IMR-90 (cell line): ENCODE measurements at regions not wholly inside any gene's neighbourhood (a gene's known extent, or its start where the extent isn't known, plus 50 kb on each side); places are given as distances from the start of the nearest gene placed in this dataset.

ENCODE experiments used
- ATAC-seq: fragments of 200-7000 bp; cut with Tn5 transposase; 2 replicates; pipeline ENCODE4 v1.9.1; 2020; ENCODE audit warnings: low read depth, mild to moderate bottlenecking, moderate library complexity
- BruUV-seq: library from RNA; stranded (reverse); fragments of 400-500 nt; replicated peaks from 2 replicates; lab custom pipeline; 2021; lab: Mats Ljungman, UMichigan
- CTCF ChIA-PET: fragments of 300-600 bp; formaldehyde crosslinking; extraction: SDS; loops from one replicate; lab custom pipeline; 2021; ENCODE audit warnings: antibody characterized with exemption; lab: Yijun Ruan, JAX
- POLR2A ChIA-PET: fragments of 300-600 bp; sonication (Branson Sonifier 250); formaldehyde crosslinking; loops from one replicate; lab custom pipeline; 2022; ENCODE audit warnings: antibody characterized with exemption; ENCODE audit not compliant: unreplicated experiment; lab: Charles Lee
- DNase-seq: peaks from one replicate; pipeline ENCODE4 v3.0.0; 2013
- H2AFZ ChIP-seq: replicated peaks from 2 replicates; pipeline ENCODE3; 2013; ENCODE audit warnings: low read length, mild to moderate bottlenecking; ENCODE audit not compliant: poor library complexity
- H2AK5ac ChIP-seq: 2 replicates; pipeline ENCODE4 v1.6.1; 2013; ENCODE audit warnings: low read depth, low read length, inconsistent platforms
- H2AK9ac ChIP-seq: replicated peaks from 2 replicates; pipeline ENCODE3; 2013; ENCODE audit warnings: mild to moderate bottlenecking, low read depth, low read length, moderate library complexity; ENCODE audit not compliant: poor library complexity
- H2BK120ac ChIP-seq: 2 replicates; pipeline ENCODE4 v1.6.1; 2013; ENCODE audit warnings: low read depth, low read length, inconsistent platforms
- H2BK15ac ChIP-seq: 3 replicates; pipeline ENCODE4 v1.6.1; 2013; ENCODE audit warnings: low read depth, low read length, inconsistent platforms
- H2BK20ac ChIP-seq: 2 replicates; pipeline ENCODE4 v1.6.1; 2013; ENCODE audit warnings: low read depth, mild to moderate bottlenecking, inconsistent platforms, low read length, moderate library complexity
- H2BK5ac ChIP-seq: 2 replicates; pipeline ENCODE4 v1.6.1; 2013; ENCODE audit warnings: mild to moderate bottlenecking, low read depth, low read length, inconsistent platforms; ENCODE audit not compliant: poor library complexity, severe bottlenecking
- H3K14ac ChIP-seq: replicated peaks from 2 replicates; pipeline ENCODE4 v1.6.1; 2013; ENCODE audit warnings: low read depth, low read length, inconsistent platforms
- H3K18ac ChIP-seq: 2 replicates; pipeline ENCODE4 v1.6.1; 2013; ENCODE audit warnings: low read depth, low read length, control low read depth
- H3K23ac ChIP-seq: 2 replicates; pipeline ENCODE4 v1.6.1; 2013; ENCODE audit warnings: low read depth, low read length, inconsistent platforms
- H3K27ac ChIP-seq: 2 replicates; pipeline ENCODE4 v1.5.1; 2013; ENCODE audit warnings: mild to moderate bottlenecking, control low read depth, low read length; ENCODE audit not compliant: insufficient read depth
- H3K27me3 ChIP-seq: 2 replicates; pipeline ENCODE4 v1.6.1; 2013; ENCODE audit warnings: low read length; ENCODE audit not compliant: control insufficient read depth, insufficient read depth
- H3K36me3 ChIP-seq: 2 replicates; pipeline ENCODE4 v1.6.1; 2013; ENCODE audit warnings: low read length, mixed read lengths; ENCODE audit not compliant: control insufficient read depth, insufficient read depth
- H3K4ac ChIP-seq: 2 replicates; pipeline ENCODE4 v1.6.1; 2013; ENCODE audit warnings: low read depth, low read length, inconsistent platforms
- H3K4me1 ChIP-seq: 2 replicates; pipeline ENCODE4 v1.6.1; 2013; ENCODE audit warnings: low read length, mixed read lengths; ENCODE audit not compliant: control insufficient read depth, insufficient read depth
- H3K4me2 ChIP-seq: 2 replicates; pipeline ENCODE4 v1.6.1; 2013; ENCODE audit warnings: low read depth, mild to moderate bottlenecking, control low read depth, low read length, moderate library complexity
- H3K4me3 ChIP-seq: 2 replicates; pipeline ENCODE4 v1.5.1; 2013; ENCODE audit warnings: low read depth, mild to moderate bottlenecking, control low read depth, low read length, moderate library complexity; ENCODE audit not compliant: insufficient read depth
- H3K56ac ChIP-seq: 2 replicates; pipeline ENCODE4 v1.6.1; 2013; ENCODE audit warnings: low read length, inconsistent platforms; ENCODE audit not compliant: insufficient read depth; ENCODE audit errors: extremely low read depth
- H3K79me1 ChIP-seq, 2 experiments: 2 replicates each; pipeline ENCODE4 v1.6.1; 2013; ENCODE audit warnings: low read length in 2 of 2, inconsistent platforms in 1 of 2, low read depth in 1 of 2
- H3K9ac ChIP-seq: 2 replicates; pipeline ENCODE4 v1.6.1; 2013; ENCODE audit warnings: low read depth, low read length, control low read depth
- H3K9me1 ChIP-seq: 2 replicates; pipeline ENCODE4 v1.6.1; 2013; ENCODE audit warnings: low read length, inconsistent platforms; ENCODE audit not compliant: insufficient read depth
- H3K9me3 ChIP-seq: 2 replicates; pipeline ENCODE4 v1.6.1; 2013; ENCODE audit warnings: low read length; ENCODE audit not compliant: control insufficient read depth, insufficient read depth
- H4K20me1 ChIP-seq: 2 replicates; pipeline ENCODE4 v1.6.1; 2013; ENCODE audit warnings: low read length, inconsistent platforms; ENCODE audit not compliant: insufficient read depth
- H4K5ac ChIP-seq: 2 replicates; pipeline ENCODE4 v1.6.1; 2013; ENCODE audit warnings: mild to moderate bottlenecking, low read depth, low read length, control low read depth
- H4K8ac ChIP-seq, 2 experiments: 2 replicates each; pipeline ENCODE4 v1.6.1; 2013; ENCODE audit warnings: low read depth in 2 of 2, low read length in 2 of 2, control low read depth in 1 of 2, inconsistent platforms in 1 of 2
- H4K91ac ChIP-seq: 2 replicates; pipeline ENCODE4 v1.6.1; 2013; ENCODE audit warnings: low read depth, low read length, inconsistent platforms; ENCODE audit not compliant: insufficient read depth
- CEBPB ChIP-seq: IDR thresholded peaks from 2 replicates; pipeline ENCODE4 v1.6.1; 2012; ENCODE audit warnings: low read depth, low read length, improper control_type of control experiment
- FOS ChIP-seq: fragments of 150-350 bp; IDR thresholded peaks from 2 replicates; pipeline ENCODE4 v1.6.1; 2016; ENCODE audit warnings: low read depth, low read length
- MAZ ChIP-seq: IDR thresholded peaks from 2 replicates; pipeline ENCODE4 v1.6.1; 2012; ENCODE audit warnings: low read depth, mild to moderate bottlenecking, low read length, improper control_type of control experiment, moderate library complexity, borderline replicate concordance
- POLR2A ChIP-seq: IDR thresholded peaks from 2 replicates; pipeline ENCODE4 v1.6.1; 2012; ENCODE audit warnings: mild to moderate bottlenecking, low read depth, low read length
- RAD21 ChIP-seq: IDR thresholded peaks from 2 replicates; pipeline ENCODE4 v1.6.1; 2012; ENCODE audit warnings: low read length, improper control_type of control experiment
- RCOR1 ChIP-seq: IDR thresholded peaks from 2 replicates; pipeline ENCODE4 v1.6.1; 2012; ENCODE audit warnings: mild to moderate bottlenecking, low read length, improper control_type of control experiment; ENCODE audit not compliant: insufficient replicate concordance
- WGBS, 2 experiments: methylation state at CpG; one replicate each; pipeline versions ENCODE4 v1.1.5 to v1.1.7; 2013; ENCODE audit warnings: missing lambda C conversion rate in 2 of 2; ENCODE audit not compliant: insufficient read length in 1 of 2; ENCODE audit errors: extremely low coverage in 2 of 2; 5-methylcytosine and 5-hydroxymethylcytosine counted together
- dilution Hi-C: fragments of 300-500 bp; cut with HindIII; formaldehyde crosslinking; loops from one replicate; pipeline ENCODE4 v1.14.3; 2018; ENCODE audit warnings: low sequenced_read_pairs; ENCODE audit not compliant: unreplicated experiment
- in situ Hi-C: fragments of 300-500 bp; cut with MboI; formaldehyde crosslinking; loops from 3 replicates; pipeline ENCODE4 v1.14.3; 2019; ENCODE audit warnings: low sequenced_read_pairs, inconsistent platforms, mixed read lengths
- intact Hi-C: fragments of 100-400 bp; cut with micrococcal nuclease; formaldehyde crosslinking; loops from 2 replicates; pipeline ENCODE4 v1.10.0; 2022
- TF ChIP-seq, protein P1 (sequence below): fragments of 150-350 bp; IDR thresholded peaks from 2 replicates; pipeline ENCODE4 v1.6.1; 2016; ENCODE audit warnings: low read depth, mild to moderate bottlenecking, low read length, moderate library complexity, borderline replicate concordance
- TF ChIP-seq, protein P2 (sequence below): conservative IDR thresholded peaks from 2 replicates; pipeline ENCODE4 v1.5.1; 2012; ENCODE audit warnings: mild to moderate bottlenecking, low read depth, low read length, improper control_type of control experiment

DNA sequence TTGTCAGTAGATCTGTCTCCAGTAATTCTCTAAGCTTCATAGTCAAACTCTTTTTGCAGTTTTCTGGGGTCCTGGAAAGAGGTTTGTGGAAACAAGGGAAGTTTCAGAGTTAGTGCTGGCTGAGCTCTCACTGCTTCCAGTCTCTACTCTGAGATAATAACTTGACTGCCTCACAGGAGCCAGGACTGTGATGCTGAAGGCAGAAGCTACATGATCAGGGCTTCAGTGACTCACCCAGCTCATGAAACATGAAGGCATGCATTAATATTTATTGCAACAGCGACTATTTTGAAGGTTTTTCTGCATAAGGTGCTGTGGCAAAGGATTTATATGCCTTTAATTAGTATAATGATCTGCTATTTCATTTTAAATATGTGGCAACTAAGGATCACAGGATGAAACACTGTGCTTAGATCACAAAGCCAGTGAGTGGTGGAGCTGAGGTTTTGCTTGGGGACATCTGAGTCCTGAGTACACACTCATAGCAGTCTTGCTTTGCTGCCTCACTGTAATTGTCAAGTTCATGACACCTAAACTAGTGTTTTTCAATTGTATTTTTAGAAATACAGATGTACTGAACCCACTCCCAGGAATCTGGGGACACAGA is 448.4 kb upstream of the GCFC2 start:
- no CpG with 5 or more reads among the region's 1 CpG for WGBS, 2 experiments
- POLR2A ChIA-PET: no interaction called here
- BruUV-seq: no TSS peak

More for the DNA sequence above, 448.4 kb upstream of the GCFC2 start:
- no peak overlapping the region for H3K14ac ChIP-seq
- no peaks in the 10 kb centered on the region for H3K79me1 ChIP-seq
- no peaks in the 10 kb centered on the region for H3K36me3 ChIP-seq
- H3K23ac ChIP-seq: no peak overlapping the region
- no peak overlapping the region for H2BK120ac ChIP-seq
- no peak overlapping the region for H3K4ac ChIP-seq
- no peak overlapping the region for H4K5ac ChIP-seq
- no peak overlapping the region for H2BK5ac ChIP-seq
- TF ChIP-seq FOS: no peak
- TF ChIP-seq CEBPB: no peak
- TF ChIP-seq RCOR1: no peak
- TF ChIP-seq, protein P1, sequence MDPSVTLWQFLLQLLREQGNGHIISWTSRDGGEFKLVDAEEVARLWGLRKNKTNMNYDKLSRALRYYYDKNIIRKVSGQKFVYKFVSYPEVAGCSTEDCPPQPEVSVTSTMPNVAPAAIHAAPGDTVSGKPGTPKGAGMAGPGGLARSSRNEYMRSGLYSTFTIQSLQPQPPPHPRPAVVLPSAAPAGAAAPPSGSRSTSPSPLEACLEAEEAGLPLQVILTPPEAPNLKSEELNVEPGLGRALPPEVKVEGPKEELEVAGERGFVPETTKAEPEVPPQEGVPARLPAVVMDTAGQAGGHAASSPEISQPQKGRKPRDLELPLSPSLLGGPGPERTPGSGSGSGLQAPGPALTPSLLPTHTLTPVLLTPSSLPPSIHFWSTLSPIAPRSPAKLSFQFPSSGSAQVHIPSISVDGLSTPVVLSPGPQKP: no peak
- no peak for TF ChIP-seq POLR2A
- no peak for TF ChIP-seq RAD21
- TF ChIP-seq, protein P2, sequence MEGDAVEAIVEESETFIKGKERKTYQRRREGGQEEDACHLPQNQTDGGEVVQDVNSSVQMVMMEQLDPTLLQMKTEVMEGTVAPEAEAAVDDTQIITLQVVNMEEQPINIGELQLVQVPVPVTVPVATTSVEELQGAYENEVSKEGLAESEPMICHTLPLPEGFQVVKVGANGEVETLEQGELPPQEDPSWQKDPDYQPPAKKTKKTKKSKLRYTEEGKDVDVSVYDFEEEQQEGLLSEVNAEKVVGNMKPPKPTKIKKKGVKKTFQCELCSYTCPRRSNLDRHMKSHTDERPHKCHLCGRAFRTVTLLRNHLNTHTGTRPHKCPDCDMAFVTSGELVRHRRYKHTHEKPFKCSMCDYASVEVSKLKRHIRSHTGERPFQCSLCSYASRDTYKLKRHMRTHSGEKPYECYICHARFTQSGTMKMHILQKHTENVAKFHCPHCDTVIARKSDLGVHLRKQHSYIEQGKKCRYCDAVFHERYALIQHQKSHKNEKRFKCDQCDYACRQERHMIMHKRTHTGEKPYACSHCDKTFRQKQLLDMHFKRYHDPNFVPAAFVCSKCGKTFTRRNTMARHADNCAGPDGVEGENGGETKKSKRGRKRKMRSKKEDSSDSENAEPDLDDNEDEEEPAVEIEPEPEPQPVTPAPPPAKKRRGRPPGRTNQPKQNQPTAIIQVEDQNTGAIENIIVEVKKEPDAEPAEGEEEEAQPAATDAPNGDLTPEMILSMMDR: no peak
- no peak for TF ChIP-seq MAZ
- no peak overlapping the region for H2BK20ac ChIP-seq
- ATAC-seq (0 out of 2 replicates have a peak, but pooled peaks have one; percentile 40), DNase-seq (peak; percentile 25)
- no peak overlapping the region for H4K91ac ChIP-seq
- no peaks in the 10 kb centered on the region for H4K20me1 ChIP-seq
- intact Hi-C loops (no loop called here), dilution Hi-C loops (no loop called here), in situ Hi-C loops (no loop called here)
- no peaks in the 10 kb centered on the region for H3K9me3 ChIP-seq
- no peak overlapping the region for H2BK15ac ChIP-seq
- H3K27me3 ChIP-seq: no peaks in the 10 kb centered on the region
- no peaks in the 10 kb centered on the region for H3K9me1 ChIP-seq
- no peak overlapping the region for H3K18ac ChIP-seq
- no peak overlapping the region for H3K9ac ChIP-seq
- H3K27ac ChIP-seq: no peak overlapping the region
- H3K4me1 ChIP-seq: no peaks in the 10 kb centered on the region
- H2AFZ ChIP-seq: no peak overlapping the region
- no peak overlapping the region for H3K4me3 ChIP-seq
- H2AK5ac ChIP-seq: no peak overlapping the region
- H2AK9ac ChIP-seq: no peak overlapping the region
- CTCF ChIA-PET: no interaction called here
- H3K4me2 ChIP-seq: no peak overlapping the region
- H4K8ac ChIP-seq: no peak overlapping the region
- H3K56ac ChIP-seq: no peak overlapping the region
